WERI-Rb-1 (cell line): ENCODE measurements at regions not wholly inside any gene's neighbourhood (a gene's known extent, or its start where the extent isn't known, plus 50 kb on each side); places are given as distances from the start of the nearest gene placed in this dataset.

Source experiments
- DNase-seq: peaks from one replicate; pipeline ENCODE4 v3.0.0-alpha.2; 2020
- H3K27ac ChIP-seq: fragments of 250-450 bp; sonication (Bioruptor Pico); 2 replicates; pipeline ENCODE4 v1.5.1; 2020; ENCODE audit warnings: mild to moderate bottlenecking, moderate library complexity
- H3K27me3 ChIP-seq: fragments of 250-450 bp; sonication (Bioruptor Pico); 2 replicates; pipeline ENCODE4 v1.5.1; 2021; ENCODE audit warnings: mild to moderate bottlenecking, low read depth, moderate library complexity; ENCODE audit not compliant: insufficient read depth, severe bottlenecking
- H3K36me3 ChIP-seq: fragments of 250-450 bp; sonication (Bioruptor Pico); 2 replicates; pipeline ENCODE4 v1.5.1; 2020; ENCODE audit warnings: mild to moderate bottlenecking, moderate library complexity
- H3K4me3 ChIP-seq: 2 replicates; pipeline ENCODE4 v1.5.1; 2011; ENCODE audit warnings: low read depth, mild to moderate bottlenecking, control low read depth, low read length
- H3K9me3 ChIP-seq: fragments of 250-450 bp; sonication (Bioruptor Pico); 2 replicates; pipeline ENCODE4 v1.5.1; 2021; ENCODE audit warnings: mild to moderate bottlenecking, moderate library complexity; ENCODE audit not compliant: severe bottlenecking
- CTCF ChIP-seq: IDR thresholded peaks from 2 replicates; pipeline ENCODE4 v1.5.1; 2011; ENCODE audit warnings: low read depth, mild to moderate bottlenecking, control low read depth, inconsistent platforms, low read length

GRCh38 chr6:125533710-125534397 lies 215.6 kb upstream of the HEY2 start:
- Histone ChIP-seq H3K27ac (no peak overlapping the region), H3K4me3 (no peak overlapping the region), H3K9me3 (no peaks in the 10 kb centered on the region), H3K27me3 (no peaks in the 10 kb centered on the region), H3K36me3 (no peaks in the 10 kb centered on the region)
- TF ChIP-seq CTCF = no peak
- no peak for DNase-seq

GRCh38 chr6:125534430-125535263 lies 214.8 kb upstream of the HEY2 start:
- TF ChIP-seq CTCF = no peak
- Histone ChIP-seq H3K4me3 (no peak overlapping the region), H3K9me3 (no peaks in the 10 kb centered on the region), H3K27ac (no peak overlapping the region), H3K27me3 (no peaks in the 10 kb centered on the region), H3K36me3 (no peaks in the 10 kb centered on the region)
- DNase-seq = no peak

- no peaks in the 10 kb centered on the region for H3K36me3 ChIP-seq
- H3K4me3 ChIP-seq = no peak overlapping the region
- no peak overlapping the region for H3K27ac ChIP-seq
- H3K9me3 ChIP-seq = no peaks in the 10 kb centered on the region
- TF ChIP-seq CTCF = no peak
- H3K27me3 ChIP-seq = no peaks in the 10 kb centered on the region
- DNase-seq = no peak
Measured at GRCh38 chr6:125537090-125537489, 212.3 kb upstream of the HEY2 start.

GRCh38 chr6:125539892-125540291 lies 209.5 kb upstream of the HEY2 start:
- Histone ChIP-seq H3K9me3 (no peaks in the 10 kb centered on the region), H3K4me3 (no peak overlapping the region), H3K36me3 (no peaks in the 10 kb centered on the region), H3K27ac (no peak overlapping the region), H3K27me3 (no peaks in the 10 kb centered on the region)
- DNase-seq = no peak
- TF ChIP-seq CTCF = no peak

GRCh38 chr6:125544819-125545218 lies 204.6 kb upstream of the HEY2 start:
- no peak overlapping the region for H3K4me3 ChIP-seq
- H3K27me3 ChIP-seq = no peaks in the 10 kb centered on the region
- no peak for TF ChIP-seq CTCF
- no peak for DNase-seq
- no peaks in the 10 kb centered on the region for H3K36me3 ChIP-seq
- no peak overlapping the region for H3K27ac ChIP-seq
- no peaks in the 10 kb centered on the region for H3K9me3 ChIP-seq
